Thyroid gland (tissue), 4 donors: ENCODE measurements at regions not wholly inside any gene's neighbourhood (a gene's known extent, or its start where the extent isn't known, plus 50 kb on each side); places are given as distances from the start of the nearest gene placed in this dataset.
"Not testable (repeated sequence)": the region's sequence is repeated elsewhere in the genome, so short reads cannot be mapped to it uniquely, and the experiment has no call there.

ENCODE experiments used
- DNase-seq, 2 donors: peaks; one replicate each; pipeline ENCODE4 v3.0.0-alpha.2; 2019
- H3K27ac ChIP-seq, 3 donors: fragments of 200-600 bp; sonication (generic); 1 replicate in 2 of 3; 2 replicates in 1 of 3; pipeline ENCODE4 v1.5.1; 2016 to 2019; ENCODE audit warnings: mild to moderate bottlenecking in 1 of 3, moderate library complexity in 1 of 3
- H3K27me3 ChIP-seq: fragments of 200-600 bp; sonication (generic); one replicate; pipeline ENCODE4 v1.5.1; 2019
- H3K36me3 ChIP-seq, 2 donors: fragments of 200-600 bp; sonication (generic); one replicate each; pipeline ENCODE4 v1.5.1; 2016 to 2019
- H3K4me1 ChIP-seq, 2 donors: fragments of 200-600 bp; sonication (generic); one replicate each; pipeline ENCODE4 v1.5.1; 2017 to 2019
- H3K4me3 ChIP-seq, 3 donors: fragments of 200-600 bp; sonication (generic); replicated peaks in 1 of 3; 1 replicate in 2 of 3; 2 replicates in 1 of 3; pipeline ENCODE4 v1.5.1; 2016; ENCODE audit warnings: mild to moderate bottlenecking in 1 of 3
- H3K9me3 ChIP-seq: fragments of 200-600 bp; sonication (generic); one replicate; pipeline ENCODE4 v1.5.1; 2017
- WGBS, 2 donors: methylation state at CpG; one replicate each; pipeline ENCODE4 v1.1.5; 2017; 5-methylcytosine and 5-hydroxymethylcytosine counted together
- intact Hi-C: fragments of 100-400 bp; cut with DNase I; formaldehyde crosslinking; loops from one replicate; pipeline ENCODE4 v1.15.1; 2023

- WGBS, 2 donors, result 78 to 92% methylated on average over 5 to 7 of the region's 11 CpGs
- H3K4me1 ChIP-seq, DNase-seq, H3K27me3 ChIP-seq, H3K27ac ChIP-seq, H3K9me3 ChIP-seq, intact Hi-C loops, H3K36me3 ChIP-seq, H3K4me3 ChIP-seq: not testable (repeated sequence)
These were observed 134.3 kb downstream of the TNFRSF13B start for GRCh38 chr17:16837468-16838266.

- H3K4me1 ChIP-seq, H3K27ac ChIP-seq, H3K27me3 ChIP-seq, H3K36me3 ChIP-seq, DNase-seq, H3K9me3 ChIP-seq, H3K4me3 ChIP-seq, intact Hi-C loops: not testable (repeated sequence)
- 36 to 40% methylated on average over 3 to 6 of the region's 12 CpGs for WGBS, 2 donors
These were observed 135.5 kb downstream of the TNFRSF13B start for GRCh38 chr17:16836315-16836915.

DNA sequence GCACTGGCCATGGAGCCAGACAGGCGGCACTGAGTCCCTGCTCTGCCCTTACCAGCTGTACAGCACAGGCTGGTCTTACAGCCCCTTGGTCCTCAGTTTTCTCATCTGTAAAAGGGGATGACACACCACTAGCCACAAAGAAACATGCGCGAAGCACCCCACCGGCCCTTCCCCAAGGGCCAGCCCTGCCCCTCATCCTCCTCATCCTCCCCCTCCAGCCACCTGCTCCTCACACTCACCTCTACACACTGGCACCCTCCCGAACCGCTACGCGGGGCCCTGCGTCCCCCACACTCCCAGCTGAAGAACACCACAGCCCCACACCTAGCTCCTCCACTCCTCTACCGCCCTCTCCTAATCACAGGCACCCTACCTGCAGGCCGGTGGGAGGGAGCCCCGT is 138.4 kb downstream of the TNFRSF13B start:
- H3K36me3 ChIP-seq, intact Hi-C loops, H3K27me3 ChIP-seq, DNase-seq, H3K9me3 ChIP-seq, H3K27ac ChIP-seq, H3K4me3 ChIP-seq, H3K4me1 ChIP-seq: not testable (repeated sequence)
- WGBS, 2 donors, result 73 to 91% methylated on average over 3 to 9 of the region's 12 CpGs

DNA sequence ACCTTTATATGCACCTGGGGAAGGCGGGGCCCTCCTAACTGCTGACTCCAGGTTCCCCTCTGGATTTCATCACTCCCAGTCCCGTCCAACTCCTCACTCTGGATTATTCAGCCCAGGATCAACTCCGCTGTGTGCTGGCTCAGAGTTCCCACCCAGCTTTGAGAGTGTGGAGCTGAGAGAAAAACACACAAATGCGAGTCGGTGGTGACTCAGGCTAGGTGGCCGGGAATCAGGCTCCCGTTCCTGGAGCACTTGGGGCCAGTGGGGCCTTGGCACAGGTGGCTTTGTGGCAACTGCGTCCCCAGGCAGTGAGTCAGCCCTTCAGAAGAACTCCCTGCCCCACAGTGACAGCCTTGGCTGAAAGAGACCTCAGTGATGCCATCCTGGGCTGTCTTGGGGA is 139.1 kb downstream of the TNFRSF13B start:
- intact Hi-C loops, H3K27ac ChIP-seq, H3K4me3 ChIP-seq, H3K27me3 ChIP-seq, H3K9me3 ChIP-seq, H3K36me3 ChIP-seq, DNase-seq, H3K4me1 ChIP-seq: not testable (repeated sequence)
- WGBS, 2 donors, result 66% methylated on average over 4 of the region's 8 CpGs; no CpG with 5 or more reads in 1 of the 2 donors

GRCh38 chr17:16832206-16832605 is 139.7 kb downstream of the TNFRSF13B start:
- H3K27me3 ChIP-seq, H3K9me3 ChIP-seq, DNase-seq, H3K36me3 ChIP-seq, H3K27ac ChIP-seq, H3K4me1 ChIP-seq, H3K4me3 ChIP-seq, intact Hi-C loops: not testable (repeated sequence)
- WGBS, 2 donors, result 76% methylated on average over 7 of the region's 14 CpGs; no CpG with 5 or more reads in 1 of the 2 donors

GRCh38 chr17:16830770-16831169 is 140.7 kb downstream of the CCDC144A start:
- H3K36me3 ChIP-seq, H3K9me3 ChIP-seq, H3K4me3 ChIP-seq, H3K27ac ChIP-seq, DNase-seq, intact Hi-C loops, H3K27me3 ChIP-seq, H3K4me1 ChIP-seq: not testable (repeated sequence)
- 68 to 96% methylated on average over 4 to 5 of the region's 6 CpGs for WGBS, 2 donors

GRCh38 chr17:16830219-16830618 is 140.2 kb downstream of the CCDC144A start:
- H3K4me1 ChIP-seq, intact Hi-C loops, DNase-seq, H3K27me3 ChIP-seq, H3K9me3 ChIP-seq, H3K27ac ChIP-seq, H3K36me3 ChIP-seq, H3K4me3 ChIP-seq: not testable (repeated sequence)
- WGBS, 2 donors, result 33% methylated on average over 2 of the region's 12 CpGs; no CpG with 5 or more reads in 1 of the 2 donors
